HepG2 (cell line): ENCODE measurements at regions not wholly inside any gene's neighbourhood (a gene's known extent, or its start where the extent isn't known, plus 50 kb on each side); places are given as distances from the start of the nearest gene placed in this dataset.

ENCODE experiments used
- ATAC-seq: fragments of 200-7000 bp; cut with Tn5 transposase; 3 replicates; pipeline ENCODE4 v1.9.1; 2020; ENCODE audit warnings: mild to moderate bottlenecking, moderate library complexity
- BruUV-seq: library from RNA; stranded (reverse); fragments of 400-500 nt; replicated peaks from 2 replicates; lab custom pipeline; 2021; lab: Mats Ljungman, UMichigan
- CTCF ChIA-PET: fragments of 300-600 bp; formaldehyde crosslinking; extraction: SDS; loops from one replicate; lab custom pipeline; 2021; ENCODE audit warnings: low total read pairs, inconsistent platforms, low intra/inter-chr PET ratio; lab: Yijun Ruan, JAX
- POLR2A ChIA-PET: fragments of 350-600 bp; sonication (Branson Sonifier 250); formaldehyde crosslinking; loops from one replicate; lab custom pipeline; 2020; ENCODE audit warnings: antibody characterized with exemption, inconsistent platforms; lab: Yijun Ruan, JAX
- DNase-seq: peaks from one replicate; pipeline ENCODE4 v3.0.0-alpha.2; 2015; ENCODE audit warnings: low spot score
- FAIRE-seq: peaks from 3 replicates; lab custom pipeline; 2011; peaks lifted over from hg19 to GRCh38; lab: Jason Lieb, UNC
- H2AFZ ChIP-seq: one replicate; pipeline ENCODE4 v1.6.1; 2011; ENCODE audit warnings: low read length, inconsistent platforms
- H3K27ac ChIP-seq: fragments of 300-600 bp; 3 replicates; pipeline ENCODE4 v1.8.0; 2011; ENCODE audit warnings: mixed run types, mild to moderate bottlenecking, mixed read lengths, low read length, inconsistent platforms; ENCODE audit not compliant: insufficient read depth; ENCODE audit errors: extremely low read length
- H3K27me3 ChIP-seq, 2 experiments: fragments of 200-600 bp in 1 of 2; 2 replicates in 1 of 2; 3 replicates in 1 of 2; pipeline versions ENCODE4 v1.6.0 to v1.8.0; 2011; ENCODE audit warnings: low read length in 2 of 2, mild to moderate bottlenecking in 2 of 2, moderate library complexity in 2 of 2, inconsistent platforms in 1 of 2; ENCODE audit not compliant: insufficient read depth in 2 of 2, control insufficient read depth in 1 of 2
- H3K36me3 ChIP-seq, 2 experiments: fragments of 200-600 bp in 1 of 2; replicated peaks in 1 of 2; 2 replicates in 1 of 2; 3 replicates in 1 of 2; pipeline versions ENCODE4 v1.5.1 to v1.8.0; 2011; ENCODE audit warnings: low read length in 2 of 2, inconsistent platforms in 1 of 2; ENCODE audit not compliant: insufficient read depth in 2 of 2, control insufficient read depth in 1 of 2
- H3K4me1 ChIP-seq: 2 replicates; pipeline ENCODE4 v1.5.1; 2012; ENCODE audit warnings: low read length, inconsistent platforms; ENCODE audit not compliant: insufficient read depth
- H3K4me2 ChIP-seq: 2 replicates; pipeline ENCODE4 v1.6.0; 2011; ENCODE audit warnings: low read depth, low read length, inconsistent platforms
- H3K4me3 ChIP-seq, 3 experiments: fragments of 200-600 bp in 1 of 3; sonication (generic), shearing (Covaris generic) in 1 of 3; replicated peaks in 1 of 3; 2 replicates each; pipeline ENCODE4 v1.5.1; 2011 to 2016; ENCODE audit warnings: low read length in 3 of 3, inconsistent platforms in 2 of 3, low read depth in 2 of 3, mild to moderate bottlenecking in 2 of 3, control low read depth in 1 of 3, mixed read lengths in 1 of 3; ENCODE audit not compliant: insufficient read depth in 1 of 3
- H3K79me2 ChIP-seq: one replicate; pipeline ENCODE4 v1.6.1; 2011; ENCODE audit warnings: low read length, inconsistent platforms; ENCODE audit not compliant: insufficient read depth
- H3K9ac ChIP-seq: 2 replicates; pipeline ENCODE4 v1.6.0; 2011; ENCODE audit warnings: mild to moderate bottlenecking, low read depth, low read length, inconsistent platforms; ENCODE audit not compliant: insufficient read depth
- H3K9me3 ChIP-seq: 2 replicates; pipeline ENCODE4 v1.5.1; 2012; ENCODE audit warnings: mild to moderate bottlenecking, low read length
- H4K20me1 ChIP-seq: 2 replicates; pipeline ENCODE4 v1.6.0; 2011; ENCODE audit warnings: inconsistent platforms, mild to moderate bottlenecking, low read length, moderate library complexity; ENCODE audit not compliant: insufficient read depth
- ARNTL ChIP-seq: sonication (generic); formaldehyde crosslinking; IDR thresholded peaks from 2 replicates; pipeline ENCODE4 v1.4.0; 2020; ENCODE audit warnings: mild to moderate bottlenecking, missing genetic modification reagents
- CTCF ChIP-seq: sonication (generic); formaldehyde crosslinking; IDR thresholded peaks from 2 replicates; pipeline ENCODE4 v1.5.0; 2020; ENCODE audit warnings: mild to moderate bottlenecking, missing genetic modification reagents, moderate library complexity
- FOSL1 ChIP-seq: sonication (generic); formaldehyde crosslinking; IDR thresholded peaks from 2 replicates; pipeline ENCODE4 v1.9.0; 2021; ENCODE audit warnings: missing genetic modification reagents, borderline replicate concordance
- PLSCR1 ChIP-seq: sonication (generic); formaldehyde crosslinking; IDR thresholded peaks from 2 replicates; pipeline ENCODE4 v1.5.0; 2020; ENCODE audit warnings: missing genetic modification reagents, mild to moderate bottlenecking, borderline replicate concordance
- SALL1 ChIP-seq: sonication (generic); formaldehyde crosslinking; IDR thresholded peaks from 2 replicates; pipeline ENCODE4 v1.8.0; 2022; ENCODE audit warnings: mild to moderate bottlenecking, missing genetic modification reagents
- SMC3 ChIP-seq: IDR thresholded peaks from 2 replicates; pipeline ENCODE4 v1.6.1; 2011; ENCODE audit warnings: low read length, improper control_type of control experiment
- SNAPC5 ChIP-seq: sonication (generic); formaldehyde crosslinking; IDR thresholded peaks from 2 replicates; pipeline ENCODE4 v1.8.1; 2023; ENCODE audit warnings: mild to moderate bottlenecking, missing genetic modification reagents, borderline replicate concordance
- STAG1 ChIP-seq: sonication (generic); formaldehyde crosslinking; IDR thresholded peaks from 2 replicates; pipeline ENCODE4 v1.4.0; 2020; ENCODE audit warnings: missing genetic modification reagents
- ZNF121 ChIP-seq: sonication (generic); formaldehyde crosslinking; IDR thresholded peaks from 2 replicates; pipeline ENCODE4 v1.5.0; 2020; ENCODE audit warnings: mild to moderate bottlenecking, missing genetic modification reagents
- ZNF136 ChIP-seq: sonication (generic); formaldehyde crosslinking; IDR thresholded peaks from 2 replicates; pipeline ENCODE4 v1.8.1; 2022; ENCODE audit warnings: low read depth, mild to moderate bottlenecking, moderate library complexity, missing genetic modification reagents
- ZNF496 ChIP-seq: sonication (generic); formaldehyde crosslinking; IDR thresholded peaks from 2 replicates; pipeline ENCODE4 v1.8.1; 2023; ENCODE audit warnings: mild to moderate bottlenecking, moderate library complexity, missing genetic modification reagents; ENCODE audit not compliant: insufficient replicate concordance
- ZNF510 ChIP-seq: sonication (generic); formaldehyde crosslinking; IDR thresholded peaks from 2 replicates; pipeline ENCODE4 v1.4.0; 2020; ENCODE audit warnings: low read depth, mild to moderate bottlenecking, missing genetic modification reagents
- ZNF639 ChIP-seq: conservative IDR thresholded peaks from 2 replicates; pipeline ENCODE4 v1.6.1; 2018; ENCODE audit warnings: missing genetic modification reagents
- WGBS: methylation state at CpG from one replicate; pipeline ENCODE4 v1.1.6; 2017; ENCODE audit warnings: low lambda C conversion rate; 5-methylcytosine and 5-hydroxymethylcytosine counted together
- in situ Hi-C: cut with HindIII; loops from 2 replicates; pipeline ENCODE4 v1.10.0; 2017; ENCODE audit warnings: low pct_unique_long_range_greater_than_20kb; ENCODE audit not compliant: extremely low pct_ligation_motif_present
- intact Hi-C: fragments of 100-400 bp; cut with micrococcal nuclease; formaldehyde crosslinking; loops from one replicate; pipeline ENCODE4 v1.10.0; 2022; ENCODE audit not compliant: unreplicated experiment

- in situ Hi-C loops, result loop anchor here (5.0 to 10.0 kb wide), 2 partner anchors 299 to 1446 kb away; partner anchors contain the start of gene DSEL
- BruUV-seq, result no TSS peak
Observed at GRCh38 chr18:67218556-67218955, 298.0 kb downstream of the DSEL start.

GRCh38 chr18:67217551-67218166, 298.9 kb downstream of the DSEL start:
- ATAC-seq (peak; percentile 76), DNase-seq (peak; percentile 39), FAIRE-seq (no peak)
- no peak overlapping the region for H3K27ac ChIP-seq
- H3K36me3 ChIP-seq, result no peaks in the 10 kb centered on the region
- H3K9ac ChIP-seq, result no peak overlapping the region
- H3K9me3 ChIP-seq, result no peaks in the 10 kb centered on the region
- in situ Hi-C loops (loop anchor here (5.0 to 10.0 kb wide), 2 partner anchors 300 to 1447 kb away; partner anchors contain the start of gene DSEL), intact Hi-C loops (loop anchor here (1.0 to 2.0 kb wide), 5 partner anchors 296 to 1518 kb away; no protein-coding TSS in a partner anchor)
- H4K20me1 ChIP-seq, result no peaks in the 10 kb centered on the region
- 2% methylated on average over 7 of the region's 7 CpGs for WGBS
- POLR2A ChIA-PET, result no interaction called here
- H3K4me1 ChIP-seq, result no peaks in the 10 kb centered on the region
- no peaks in the 10 kb centered on the region for H3K79me2 ChIP-seq
- CTCF ChIA-PET, result interaction anchor here (0.5 to 1.6 kb wide), 5 partner anchors 32 to 1518 kb away, joined by 3 to 11 read pairs (median 7); no protein-coding TSS in a partner anchor
- H3K27me3 ChIP-seq, result peaks cover 0 to 10% of the 10 kb centered on the region in 2 experiments; a peak in 1 of 5 replicates
- no peak overlapping the region for H3K4me2 ChIP-seq
- no TSS peak for BruUV-seq
- no peak overlapping the region for H2AFZ ChIP-seq
- no peak overlapping the region for H3K4me3 ChIP-seq
- no peak for TF ChIP-seq ZNF510 (CRISPR knock-in tag)
- TF ChIP-seq ZNF136 (CRISPR knock-in tag), result no peak
- TF ChIP-seq SNAPC5 (CRISPR knock-in tag), result no peak
- TF ChIP-seq ZNF121 (CRISPR knock-in tag), result no peak
- peak; percentile 88 for TF ChIP-seq STAG1 (CRISPR knock-in tag)
- TF ChIP-seq ZNF639 (CRISPR knock-in tag), result no peak
- peak; percentile 71 for TF ChIP-seq CTCF (CRISPR knock-in tag)
- no peak for TF ChIP-seq ARNTL (CRISPR knock-in tag)
- no peak for TF ChIP-seq ZNF496 (CRISPR knock-in tag)
- TF ChIP-seq SMC3, result peak; percentile 82

More at GRCh38 chr18:67218556-67218955, 298.0 kb downstream of the DSEL start:
- ATAC-seq, result no peak
- Histone ChIP-seq H3K9ac (no peak overlapping the region), H3K4me3 (no peak overlapping the region), H3K4me1 (no peaks in the 10 kb centered on the region), H3K9me3 (no peaks in the 10 kb centered on the region), H3K36me3 (no peaks in the 10 kb centered on the region), H3K27me3 (peaks cover 0 to 10% of the 10 kb centered on the region in 2 experiments; a peak in 1 of 5 replicates), H4K20me1 (no peaks in the 10 kb centered on the region), H3K27ac (no peak overlapping the region), H3K4me2 (no peak overlapping the region), H2AFZ (no peak overlapping the region), H3K79me2 (no peaks in the 10 kb centered on the region)
- intact Hi-C loops, result no loop called here
- DNase-seq, result no peak
- ChIA-PET CTCF (interaction anchor here (1.3 to 1.6 kb wide), 2 partner anchors 1442 to 1517 kb away, joined by 3 to 7 read pairs; no protein-coding TSS in a partner anchor), POLR2A (no interaction called here)
- FAIRE-seq, result no peak
- TF ChIP-seq SALL1 (CRISPR knock-in tag), result no peak
- no peak for TF ChIP-seq PLSCR1 (CRISPR knock-in tag)
- TF ChIP-seq FOSL1 (CRISPR knock-in tag), result no peak
- WGBS, result 25% methylated on average over 3 of the region's 3 CpGs
